ENCODE measurements at regions not wholly inside any gene's neighbourhood (a gene's known extent, or its start where the extent isn't known, plus 50 kb on each side); places are given as distances from the start of the nearest gene placed in this dataset.

GRCh38 chr3:89787485-89787884, 680.1 kb downstream of the EPHA3 start:
- intact Hi-C loops (cut with micrococcal nuclease) (no loop called here), in situ Hi-C loops (cut with MboI) (no loop called here)
- no peaks in the 10 kb centered on the region for H3K9me3 ChIP-seq (replicated peaks; ENCODE audit: control insufficient read depth, insufficient read depth, low read depth, low read length)
- CTCF ChIA-PET (ENCODE audit: low intra/inter-chr PET ratio), result no interaction called here
- H2AFZ ChIP-seq (ENCODE audit: low read depth, low read length), result no peak overlapping the region
- no peak overlapping the region for H3K4me2 ChIP-seq (ENCODE audit: insufficient read depth, low read length)
- H3K27me3 ChIP-seq (ENCODE audit: control insufficient read depth in 2 of 2, insufficient read depth in 2 of 2, low read length in 2 of 2), result no peaks in the 10 kb centered on the region
- no TSS peak for BruUV-seq (replicated peaks)
- POLR2A ChIA-PET, result no interaction called here
- WGBS (ENCODE audit: insufficient coverage, low coverage, missing lambda C conversion rate), result 0% methylated on average over 3 of the region's 5 CpGs
- ATAC-seq (no peak), FAIRE-seq (no peak), DNase-seq (ENCODE audit: extremely low read depth in 1 of 4, low spot score in 3 of 4) (no peak)
- no peak overlapping the region for H3K4me3 ChIP-seq
- H4K20me1 ChIP-seq (replicated peaks; ENCODE audit: control insufficient read depth, insufficient read depth, low read length), result no peaks in the 10 kb centered on the region
- no peaks in the 10 kb centered on the region for H3K79me2 ChIP-seq (ENCODE audit: control insufficient read depth, insufficient read depth, low read length)
- H3K36me3 ChIP-seq (ENCODE audit: control insufficient read depth, insufficient read depth, low read length), result no peaks in the 10 kb centered on the region
- no peak overlapping the region for H3K9ac ChIP-seq (ENCODE audit: insufficient read depth in 1 of 2, low read depth in 2 of 2, low read length in 2 of 2)
- no peaks in the 10 kb centered on the region for H3K4me1 ChIP-seq (replicated peaks in 1 of 2; ENCODE audit: control insufficient read depth in 2 of 2, insufficient read depth in 2 of 2, low read length in 2 of 2)
- no peaks in the 10 kb centered on the region for H3K9me1 ChIP-seq (ENCODE audit: control insufficient read depth, insufficient read depth, low read length)
- no peak overlapping the region for H3K27ac ChIP-seq (ENCODE audit: extremely low read depth, low read depth, low read length)
- TF ChIP-seq KLF1 (tag; IDR thresholded peaks at IDR 0.05) (no peak), ZC3H11A (IDR thresholded peaks at IDR 0.05; ENCODE audit: low read depth, low read length) (no peak), ZBTB1 (CRISPR knock-in tag; IDR thresholded peaks at IDR 0.05; ENCODE audit: borderline replicate concordance, low read depth) (no peak), KLF6 (CRISPR knock-in tag; IDR thresholded peaks at IDR 0.05; ENCODE audit: borderline replicate concordance) (no peak), SRSF1 (IDR thresholded peaks at IDR 0.05; ENCODE audit: low read depth, low read length) (no peak), PRDM10 (IDR thresholded peaks at IDR 0.05; ENCODE audit: partially characterized antibody) (no peak), TAL1 (IDR thresholded peaks at IDR 0.05) (no peak), KDM2B (CRISPR knock-in tag; IDR thresholded peaks at IDR 0.05) (no peak), DEAF1 (CRISPR knock-in tag; IDR thresholded peaks at IDR 0.05) (no peak), MCM3 (IDR thresholded peaks at IDR 0.05) (no peak), SMAD2 (IDR thresholded peaks at IDR 0.05; ENCODE audit: low read depth, low read length) (no peak), ZBTB17 (CRISPR knock-in tag; IDR thresholded peaks at IDR 0.05) (no peak)
- TF ChIP-seq, protein P1, sequence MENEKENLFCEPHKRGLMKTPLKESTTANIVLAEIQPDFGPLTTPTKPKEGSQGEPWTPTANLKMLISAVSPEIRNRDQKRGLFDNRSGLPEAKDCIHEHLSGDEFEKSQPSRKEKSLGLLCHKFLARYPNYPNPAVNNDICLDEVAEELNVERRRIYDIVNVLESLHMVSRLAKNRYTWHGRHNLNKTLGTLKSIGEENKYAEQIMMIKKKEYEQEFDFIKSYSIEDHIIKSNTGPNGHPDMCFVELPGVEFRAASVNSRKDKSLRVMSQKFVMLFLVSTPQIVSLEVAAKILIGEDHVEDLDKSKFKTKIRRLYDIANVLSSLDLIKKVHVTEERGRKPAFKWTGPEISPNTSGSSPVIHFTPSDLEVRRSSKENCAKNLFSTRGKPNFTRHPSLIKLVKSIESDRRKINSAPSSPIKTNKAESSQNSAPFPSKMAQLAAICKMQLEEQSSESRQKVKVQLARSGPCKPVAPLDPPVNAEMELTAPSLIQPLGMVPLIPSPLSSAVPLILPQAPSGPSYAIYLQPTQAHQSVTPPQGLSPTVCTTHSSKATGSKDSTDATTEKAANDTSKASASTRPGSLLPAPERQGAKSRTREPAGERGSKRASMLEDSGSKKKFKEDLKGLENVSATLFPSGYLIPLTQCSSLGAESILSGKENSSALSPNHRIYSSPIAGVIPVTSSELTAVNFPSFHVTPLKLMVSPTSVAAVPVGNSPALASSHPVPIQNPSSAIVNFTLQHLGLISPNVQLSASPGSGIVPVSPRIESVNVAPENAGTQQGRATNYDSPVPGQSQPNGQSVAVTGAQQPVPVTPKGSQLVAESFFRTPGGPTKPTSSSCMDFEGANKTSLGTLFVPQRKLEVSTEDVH (IDR thresholded peaks at IDR 0.05; ENCODE audit: low read depth, partially characterized antibody), result no peak
- TF ChIP-seq, protein P2, sequence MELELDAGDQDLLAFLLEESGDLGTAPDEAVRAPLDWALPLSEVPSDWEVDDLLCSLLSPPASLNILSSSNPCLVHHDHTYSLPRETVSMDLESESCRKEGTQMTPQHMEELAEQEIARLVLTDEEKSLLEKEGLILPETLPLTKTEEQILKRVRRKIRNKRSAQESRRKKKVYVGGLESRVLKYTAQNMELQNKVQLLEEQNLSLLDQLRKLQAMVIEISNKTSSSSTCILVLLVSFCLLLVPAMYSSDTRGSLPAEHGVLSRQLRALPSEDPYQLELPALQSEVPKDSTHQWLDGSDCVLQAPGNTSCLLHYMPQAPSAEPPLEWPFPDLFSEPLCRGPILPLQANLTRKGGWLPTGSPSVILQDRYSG (tag; conservative IDR thresholded peaks at IDR 0.05; ENCODE audit: low read depth), result no peak
- TF ChIP-seq, protein P3, sequence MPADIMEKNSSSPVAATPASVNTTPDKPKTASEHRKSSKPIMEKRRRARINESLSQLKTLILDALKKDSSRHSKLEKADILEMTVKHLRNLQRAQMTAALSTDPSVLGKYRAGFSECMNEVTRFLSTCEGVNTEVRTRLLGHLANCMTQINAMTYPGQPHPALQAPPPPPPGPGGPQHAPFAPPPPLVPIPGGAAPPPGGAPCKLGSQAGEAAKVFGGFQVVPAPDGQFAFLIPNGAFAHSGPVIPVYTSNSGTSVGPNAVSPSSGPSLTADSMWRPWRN (IDR thresholded peaks at IDR 0.05; ENCODE audit: low read depth), result no peak
